ENCODE measurements at regions not wholly inside any gene's neighbourhood (a gene's known extent, or its start where the extent isn't known, plus 50 kb on each side); places are given as distances from the start of the nearest gene placed in this dataset.

DNA sequence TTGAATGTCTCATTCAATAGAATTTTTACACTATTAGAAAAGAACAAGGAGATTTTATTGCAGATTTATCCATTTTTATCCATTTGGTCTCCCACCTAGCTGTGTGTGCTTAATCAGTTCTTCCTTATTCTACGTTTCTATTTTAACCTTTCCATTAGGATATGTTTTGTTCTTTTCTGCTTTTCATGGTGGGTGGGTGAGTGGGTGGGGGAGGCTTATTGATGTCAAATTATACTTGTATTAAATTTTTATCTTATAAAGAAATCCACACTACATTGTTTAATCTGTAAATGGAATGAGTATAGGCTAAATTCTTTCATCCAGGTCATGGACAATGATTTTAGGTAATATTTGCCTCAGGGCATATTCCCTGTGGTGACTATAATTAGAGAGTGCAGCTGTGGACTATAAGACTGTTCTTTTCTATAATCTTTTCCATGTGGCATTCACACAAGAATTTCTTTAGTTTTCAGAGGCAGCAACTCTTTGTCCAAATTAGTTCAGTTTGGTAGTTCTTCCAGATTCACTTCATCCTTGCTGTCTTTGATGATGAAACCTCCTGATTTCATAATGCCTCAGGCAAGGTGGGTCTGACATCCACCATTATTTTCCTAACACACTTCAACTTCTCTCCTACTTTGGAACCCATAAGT, 2451.8 kb downstream of the PCDH7 start:
- TF ChIP-seq CTCF (IDR thresholded peaks at IDR 0.05) (no peak), ZFX (IDR thresholded peaks at IDR 0.05; ENCODE audit: borderline replicate concordance) (no peak)

Data from 22Rv1 (cell line).